ENCODE measurements at regions not wholly inside any gene's neighbourhood (a gene's known extent, or its start where the extent isn't known, plus 50 kb on each side); places are given as distances from the start of the nearest gene placed in this dataset.

DNA sequence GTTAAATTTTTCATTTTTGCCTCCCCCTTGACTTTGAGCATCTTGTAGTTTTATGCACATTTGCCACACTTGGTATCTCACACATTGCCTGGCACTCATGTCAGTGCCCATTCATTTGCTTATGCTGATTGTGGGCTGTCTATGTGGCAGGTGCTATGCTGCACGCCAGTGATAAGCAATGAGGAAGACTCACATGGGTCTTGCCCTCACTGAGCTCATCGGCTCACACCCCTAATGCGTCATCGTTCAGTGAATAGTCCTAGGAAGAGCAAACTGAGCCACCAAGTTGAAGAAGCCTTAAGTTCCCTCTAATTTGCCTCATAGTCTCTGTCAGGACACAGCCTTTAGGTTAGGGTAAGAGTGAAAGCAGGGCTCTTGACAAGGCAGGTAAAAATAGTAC is 209.4 kb upstream of the IL12B start:
- Histone ChIP-seq H3K36me3 (ENCODE audit: insufficient read depth) (no peaks in the 10 kb centered on the region), H4K20me1 (ENCODE audit: insufficient read depth) (no peaks in the 10 kb centered on the region), H3K27ac (no peak overlapping the region), H2AFZ (ENCODE audit: low read depth) (no peak overlapping the region), H3K79me2 (ENCODE audit: insufficient read depth, low read depth) (no peaks in the 10 kb centered on the region), H3K4me3 (IDR thresholded peaks at IDR 0.05; ENCODE audit: insufficient read depth, low read depth, low read length) (no peak overlapping the region), H3K9ac (no peak overlapping the region), H3K4me2 (no peak overlapping the region), H3K27me3 (ENCODE audit: insufficient read depth, low read depth) (no peaks in the 10 kb centered on the region), H3K4me1 (ENCODE audit: low read depth, poor library complexity, severe bottlenecking) (no peaks in the 10 kb centered on the region)
- TF ChIP-seq, protein P1, sequence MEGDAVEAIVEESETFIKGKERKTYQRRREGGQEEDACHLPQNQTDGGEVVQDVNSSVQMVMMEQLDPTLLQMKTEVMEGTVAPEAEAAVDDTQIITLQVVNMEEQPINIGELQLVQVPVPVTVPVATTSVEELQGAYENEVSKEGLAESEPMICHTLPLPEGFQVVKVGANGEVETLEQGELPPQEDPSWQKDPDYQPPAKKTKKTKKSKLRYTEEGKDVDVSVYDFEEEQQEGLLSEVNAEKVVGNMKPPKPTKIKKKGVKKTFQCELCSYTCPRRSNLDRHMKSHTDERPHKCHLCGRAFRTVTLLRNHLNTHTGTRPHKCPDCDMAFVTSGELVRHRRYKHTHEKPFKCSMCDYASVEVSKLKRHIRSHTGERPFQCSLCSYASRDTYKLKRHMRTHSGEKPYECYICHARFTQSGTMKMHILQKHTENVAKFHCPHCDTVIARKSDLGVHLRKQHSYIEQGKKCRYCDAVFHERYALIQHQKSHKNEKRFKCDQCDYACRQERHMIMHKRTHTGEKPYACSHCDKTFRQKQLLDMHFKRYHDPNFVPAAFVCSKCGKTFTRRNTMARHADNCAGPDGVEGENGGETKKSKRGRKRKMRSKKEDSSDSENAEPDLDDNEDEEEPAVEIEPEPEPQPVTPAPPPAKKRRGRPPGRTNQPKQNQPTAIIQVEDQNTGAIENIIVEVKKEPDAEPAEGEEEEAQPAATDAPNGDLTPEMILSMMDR (conservative IDR thresholded peaks at IDR 0.05; ENCODE audit: low read depth, low read length): no peak

DNA sequence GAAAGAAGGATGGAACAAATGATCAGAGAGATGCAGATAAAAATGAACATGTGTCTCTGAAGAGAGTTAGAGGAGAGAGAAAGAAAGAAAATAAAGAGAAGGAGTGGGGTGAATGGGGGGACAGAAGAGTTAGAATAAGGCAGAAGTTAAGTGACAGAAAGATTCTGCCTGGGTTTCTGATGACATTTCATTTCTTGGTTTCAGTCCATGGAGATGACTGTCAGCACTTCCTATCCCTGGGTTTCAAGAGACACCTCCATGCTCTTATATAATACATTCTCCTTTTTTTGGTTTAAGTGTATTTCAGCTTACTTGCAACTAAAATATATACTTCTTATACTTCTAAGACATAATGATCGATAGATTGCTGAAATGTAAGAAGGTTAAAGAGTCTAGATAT is 213.0 kb upstream of the IL12B start:
- Histone ChIP-seq H2AFZ (ENCODE audit: low read depth) (no peak overlapping the region), H3K9ac (no peak overlapping the region), H3K79me2 (ENCODE audit: insufficient read depth, low read depth) (no peaks in the 10 kb centered on the region), H4K20me1 (ENCODE audit: insufficient read depth) (no peaks in the 10 kb centered on the region), H3K4me2 (no peak overlapping the region), H3K4me1 (ENCODE audit: low read depth, poor library complexity, severe bottlenecking) (no peaks in the 10 kb centered on the region), H3K27ac (no peak overlapping the region), H3K4me3 (IDR thresholded peaks at IDR 0.05; ENCODE audit: insufficient read depth, low read depth, low read length) (no peak overlapping the region), H3K27me3 (ENCODE audit: insufficient read depth, low read depth) (no peaks in the 10 kb centered on the region), H3K36me3 (ENCODE audit: insufficient read depth) (no peaks in the 10 kb centered on the region)
- TF ChIP-seq, protein P1 (conservative IDR thresholded peaks at IDR 0.05; ENCODE audit: low read depth, low read length): no peak

DNA sequence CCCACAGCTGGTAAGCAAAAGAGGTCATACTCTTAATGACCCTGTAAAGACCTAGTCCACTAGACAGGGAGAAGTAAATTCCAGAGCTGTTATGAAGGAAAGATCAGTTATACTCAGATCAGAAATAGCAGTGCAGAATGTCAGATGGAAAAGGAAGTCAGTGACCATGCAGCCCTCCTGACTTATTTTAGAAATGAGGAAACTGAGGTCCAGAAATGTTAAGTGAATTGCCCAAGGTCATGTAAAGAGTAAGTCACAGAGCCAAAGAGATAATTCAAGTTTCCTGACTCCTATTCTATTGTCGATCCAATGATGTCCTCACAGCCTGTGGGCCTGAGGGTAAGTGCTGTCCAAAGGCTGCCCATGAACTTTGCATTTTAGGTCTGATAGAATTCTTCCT is 214.9 kb upstream of the IL12B start:
- H3K9ac ChIP-seq: no peak overlapping the region
- H4K20me1 ChIP-seq (ENCODE audit: insufficient read depth): no peaks in the 10 kb centered on the region
- H3K79me2 ChIP-seq (ENCODE audit: insufficient read depth, low read depth): no peaks in the 10 kb centered on the region
- H3K4me3 ChIP-seq (IDR thresholded peaks at IDR 0.05; ENCODE audit: insufficient read depth, low read depth, low read length): no peak overlapping the region
- H2AFZ ChIP-seq (ENCODE audit: low read depth): no peak overlapping the region
- H3K4me1 ChIP-seq (ENCODE audit: low read depth, poor library complexity, severe bottlenecking): no peaks in the 10 kb centered on the region
- no peaks in the 10 kb centered on the region for H3K27me3 ChIP-seq (ENCODE audit: insufficient read depth, low read depth)
- TF ChIP-seq, protein P1 (conservative IDR thresholded peaks at IDR 0.05; ENCODE audit: low read depth, low read length): no peak
- H3K4me2 ChIP-seq: no peak overlapping the region
- H3K36me3 ChIP-seq (ENCODE audit: insufficient read depth): no peaks in the 10 kb centered on the region
- no peak overlapping the region for H3K27ac ChIP-seq

DNA sequence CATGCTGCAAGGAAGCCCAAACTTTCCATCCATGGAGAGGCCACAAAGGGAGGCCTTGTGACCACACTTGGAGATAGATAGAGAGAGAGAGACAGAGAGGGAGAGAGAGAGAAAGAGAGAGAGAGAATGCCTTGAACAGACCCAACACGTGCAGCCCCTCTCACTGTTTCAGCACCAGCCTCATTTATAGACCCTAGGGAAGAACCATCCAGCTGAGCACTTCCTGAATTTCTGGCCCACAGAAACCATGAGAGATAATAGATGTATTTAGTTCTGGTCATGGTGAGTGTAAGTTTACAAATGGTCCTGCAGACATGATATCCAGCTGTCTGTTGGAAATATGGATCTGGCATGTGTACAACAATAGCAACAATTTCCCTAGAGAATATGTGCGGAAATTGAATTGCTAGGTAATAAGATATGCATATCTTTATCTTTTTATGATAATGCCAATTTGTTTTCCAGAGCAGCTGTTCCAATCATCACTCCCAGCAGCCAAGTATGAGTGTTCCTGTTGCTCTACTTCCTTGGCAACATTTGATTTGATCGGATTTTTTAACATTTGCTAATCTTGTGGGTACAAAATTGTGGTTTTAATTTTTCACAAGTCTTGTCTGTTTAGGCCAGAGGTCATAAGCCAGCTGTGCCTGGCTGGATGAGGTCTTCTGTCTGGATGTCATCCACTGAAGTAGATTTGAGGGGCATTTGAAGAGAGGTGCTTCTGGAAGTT is 217.3 kb upstream of the IL12B start:
- H3K4me3 ChIP-seq (IDR thresholded peaks at IDR 0.05; ENCODE audit: insufficient read depth, low read depth, low read length): no peak overlapping the region
- no peaks in the 10 kb centered on the region for H3K79me2 ChIP-seq (ENCODE audit: insufficient read depth, low read depth)
- H3K27ac ChIP-seq: no peak overlapping the region
- H4K20me1 ChIP-seq (ENCODE audit: insufficient read depth): no peaks in the 10 kb centered on the region
- TF ChIP-seq, protein P1 (conservative IDR thresholded peaks at IDR 0.05; ENCODE audit: low read depth, low read length): no peak
- H3K36me3 ChIP-seq (ENCODE audit: insufficient read depth): no peaks in the 10 kb centered on the region
- no peak overlapping the region for H3K9ac ChIP-seq
- no peak overlapping the region for H3K4me2 ChIP-seq
- no peak overlapping the region for H2AFZ ChIP-seq (ENCODE audit: low read depth)
- no peaks in the 10 kb centered on the region for H3K4me1 ChIP-seq (ENCODE audit: low read depth, poor library complexity, severe bottlenecking)
- H3K27me3 ChIP-seq (ENCODE audit: insufficient read depth, low read depth): no peaks in the 10 kb centered on the region

All from KMS-11 (cell line).